Globus pallidus (tissue), 1 donor: ENCODE measurements at regions not wholly inside any gene's neighbourhood (a gene's known extent, or its start where the extent isn't known, plus 50 kb on each side); places are given as distances from the start of the nearest gene placed in this dataset.

Experiments
- DNase-seq: peaks from one replicate; pipeline ENCODE4 v3.0.0-alpha.2; 2015; ENCODE audit warnings: low spot score

GRCh38 chr14:106874350-106874749, 1348.0 kb downstream of the TMEM121 start:
- no peak for DNase-seq

GRCh38 chr14:106875503-106875902, 1349.1 kb downstream of the TMEM121 start:
- no peak for DNase-seq

GRCh38 chr14:106876711-106877110, 1350.3 kb downstream of the TMEM121 start:
- no peak for DNase-seq

GRCh38 chr14:106877517-106877916, 1351.1 kb downstream of the TMEM121 start:
- DNase-seq = no peak

- DNase-seq = no peak
These were observed 1352.9 kb downstream of the TMEM121 start for GRCh38 chr14:106879241-106879640.

- DNase-seq = no peak
These were observed 1356.9 kb downstream of the TMEM121 start for GRCh38 chr14:106883218-106883692.
